PC-9 (cell line): ENCODE measurements at regions not wholly inside any gene's neighbourhood (a gene's known extent, or its start where the extent isn't known, plus 50 kb on each side); places are given as distances from the start of the nearest gene placed in this dataset.

Experiments
- BruUV-seq: library from RNA; stranded (reverse); fragments of 400-500 nt; replicated peaks from 2 replicates; lab custom pipeline; 2021; lab: Mats Ljungman, UMichigan
- CTCF ChIA-PET: fragments of 300-600 bp; sonication (Branson Sonifier 250); formaldehyde crosslinking; loops from one replicate; lab custom pipeline; 2022; ENCODE audit warnings: antibody characterized with exemption; lab: Charles Lee
- POLR2A ChIA-PET: fragments of 300-600 bp; sonication (Branson Sonifier 250); formaldehyde crosslinking; loops from one replicate; lab custom pipeline; 2022; ENCODE audit warnings: antibody characterized with exemption; ENCODE audit not compliant: unreplicated experiment; lab: Charles Lee
- DNase-seq, 2 experiments: peaks; one replicate each; pipeline versions ENCODE4 v3.0.0 to v3.0.0-alpha.2; 2015 to 2022; ENCODE audit warnings: mixed read lengths in 1 of 2
- H2AFZ ChIP-seq: fragments of 200-600 bp; sonication (generic); 2 replicates; pipeline ENCODE4 v1.8.1; 2017; ENCODE audit warnings: antibody characterized with exemption
- H3F3A ChIP-seq: fragments of 200-600 bp; sonication (generic); 2 replicates; pipeline ENCODE4 v1.8.1; 2017; ENCODE audit warnings: antibody characterized with exemption, mild to moderate bottlenecking, low read depth; ENCODE audit not compliant: insufficient read depth
- H3K27ac ChIP-seq: fragments of 200-600 bp; sonication (generic); 2 replicates; pipeline ENCODE4 v1.6.1; 2016; ENCODE audit warnings: mixed run types
- H3K27me3 ChIP-seq: fragments of 200-600 bp; sonication (generic); 2 replicates; pipeline ENCODE4 v1.6.1; 2016; ENCODE audit warnings: low read depth, mixed run types; ENCODE audit not compliant: insufficient read depth
- H3K36me3 ChIP-seq: fragments of 200-600 bp; sonication (generic); 2 replicates; pipeline ENCODE4 v1.6.1; 2016; ENCODE audit warnings: low read depth, mixed run types
- H3K4me1 ChIP-seq: fragments of 200-600 bp; sonication (generic); replicated peaks from 2 replicates; pipeline ENCODE4 v1.6.1; 2016; ENCODE audit warnings: mixed run types; ENCODE audit not compliant: insufficient read depth
- H3K4me2 ChIP-seq: fragments of 200-600 bp; sonication (generic); 2 replicates; pipeline ENCODE4 v1.6.1; 2017; ENCODE audit warnings: mixed run types
- H3K4me3 ChIP-seq: fragments of 200-600 bp; sonication (generic); 2 replicates; pipeline ENCODE4 v1.6.1; 2016; ENCODE audit warnings: mixed run types
- H3K79me2 ChIP-seq: fragments of 200-600 bp; sonication (generic); 2 replicates; pipeline ENCODE4 v1.6.1; 2017; ENCODE audit warnings: low read depth, mixed run types
- H3K9me2 ChIP-seq: fragments of 200-600 bp; sonication (generic); 2 replicates; pipeline ENCODE4 v1.8.1; 2017; ENCODE audit warnings: mild to moderate bottlenecking; ENCODE audit not compliant: insufficient read depth
- H3K9me3 ChIP-seq: fragments of 200-600 bp; sonication (generic); 2 replicates; pipeline ENCODE4 v1.8.1; 2016; ENCODE audit warnings: low read depth; ENCODE audit not compliant: insufficient read depth
- H4K20me1 ChIP-seq: fragments of 200-600 bp; sonication (generic); 2 replicates; pipeline ENCODE4 v1.8.1; 2017; ENCODE audit not compliant: insufficient read depth
- EZH2 ChIP-seq: fragments of 200-600 bp; sonication (generic); IDR thresholded peaks from 2 replicates; pipeline ENCODE4 v1.8.0; 2017; ENCODE audit warnings: antibody characterized with exemption, low read depth
- intact Hi-C: fragments of 100-400 bp; cut with micrococcal nuclease; formaldehyde crosslinking; loops from one replicate; pipeline ENCODE4 v1.10.0; 2022; ENCODE audit not compliant: unreplicated experiment
- TF ChIP-seq, protein P1 (sequence below): fragments of 200-600 bp; sonication (generic); conservative IDR thresholded peaks from 2 replicates; pipeline ENCODE4 v1.6.1; 2017; ENCODE audit warnings: mixed run types, antibody characterized with exemption, mild to moderate bottlenecking, moderate library complexity

DNA sequence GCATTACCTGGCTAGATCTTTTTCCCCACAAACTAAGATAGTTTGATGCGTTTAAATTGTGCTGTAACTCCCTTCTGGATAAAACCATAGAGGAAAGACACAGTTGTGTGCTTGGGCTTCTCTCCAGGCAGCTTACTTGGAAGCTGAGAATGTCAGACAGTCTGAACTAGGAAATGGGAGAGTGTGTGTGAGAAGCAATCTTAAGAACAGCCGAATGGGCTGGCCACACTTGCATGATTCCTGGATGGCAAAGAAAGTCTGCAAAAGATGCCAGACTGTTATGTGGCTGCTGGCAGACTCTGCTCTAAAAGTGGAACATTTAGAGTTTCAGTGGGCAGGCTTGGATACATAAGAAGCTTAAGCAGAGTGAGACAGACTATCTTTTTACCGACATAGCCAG is 384.3 kb upstream of the PSMD7 start:
- Histone ChIP-seq H3K4me2 (no peak overlapping the region), H3F3A (no peaks in the 10 kb centered on the region), H3K27me3 (peaks cover 38% of the 10 kb centered on the region), H2AFZ (no peak overlapping the region), H4K20me1 (no peaks in the 10 kb centered on the region), H3K36me3 (no peaks in the 10 kb centered on the region), H3K4me1 (no peaks in the 10 kb centered on the region), H3K4me3 (no peak overlapping the region), H3K9me3 (no peaks in the 10 kb centered on the region), H3K79me2 (no peaks in the 10 kb centered on the region), H3K9me2 (no peaks in the 10 kb centered on the region), H3K27ac (no peak overlapping the region)
- no peak for DNase-seq
- POLR2A ChIA-PET, result no interaction called here
- TF ChIP-seq, protein P1, sequence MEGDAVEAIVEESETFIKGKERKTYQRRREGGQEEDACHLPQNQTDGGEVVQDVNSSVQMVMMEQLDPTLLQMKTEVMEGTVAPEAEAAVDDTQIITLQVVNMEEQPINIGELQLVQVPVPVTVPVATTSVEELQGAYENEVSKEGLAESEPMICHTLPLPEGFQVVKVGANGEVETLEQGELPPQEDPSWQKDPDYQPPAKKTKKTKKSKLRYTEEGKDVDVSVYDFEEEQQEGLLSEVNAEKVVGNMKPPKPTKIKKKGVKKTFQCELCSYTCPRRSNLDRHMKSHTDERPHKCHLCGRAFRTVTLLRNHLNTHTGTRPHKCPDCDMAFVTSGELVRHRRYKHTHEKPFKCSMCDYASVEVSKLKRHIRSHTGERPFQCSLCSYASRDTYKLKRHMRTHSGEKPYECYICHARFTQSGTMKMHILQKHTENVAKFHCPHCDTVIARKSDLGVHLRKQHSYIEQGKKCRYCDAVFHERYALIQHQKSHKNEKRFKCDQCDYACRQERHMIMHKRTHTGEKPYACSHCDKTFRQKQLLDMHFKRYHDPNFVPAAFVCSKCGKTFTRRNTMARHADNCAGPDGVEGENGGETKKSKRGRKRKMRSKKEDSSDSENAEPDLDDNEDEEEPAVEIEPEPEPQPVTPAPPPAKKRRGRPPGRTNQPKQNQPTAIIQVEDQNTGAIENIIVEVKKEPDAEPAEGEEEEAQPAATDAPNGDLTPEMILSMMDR, result no peak
- intact Hi-C loops, result no loop called here
- BruUV-seq, result no TSS peak
- CTCF ChIA-PET, result no interaction called here

GRCh38 chr16:73909529-73910035 is 387.0 kb upstream of the PSMD7 start:
- no peak for DNase-seq
- no peak overlapping the region for H3K27ac ChIP-seq
- peaks cover 23% of the 10 kb centered on the region for H3K27me3 ChIP-seq
- H3K4me1 ChIP-seq, result no peaks in the 10 kb centered on the region
- no peaks in the 10 kb centered on the region for H3K36me3 ChIP-seq
- no peaks in the 10 kb centered on the region for H3K79me2 ChIP-seq
- no peaks in the 10 kb centered on the region for H3F3A ChIP-seq
- H3K4me2 ChIP-seq, result no peak overlapping the region
- no peaks in the 10 kb centered on the region for H4K20me1 ChIP-seq
- no peak overlapping the region for H2AFZ ChIP-seq
- no TSS peak for BruUV-seq
- ChIA-PET POLR2A (no interaction called here), CTCF (no interaction called here)
- H3K4me3 ChIP-seq, result no peak overlapping the region
- intact Hi-C loops, result no loop called here
- TF ChIP-seq, protein P1, result no peak
- TF ChIP-seq EZH2, result no peak
- no peaks in the 10 kb centered on the region for H3K9me2 ChIP-seq
- H3K9me3 ChIP-seq, result no peaks in the 10 kb centered on the region

- CTCF ChIA-PET, result no interaction called here
Measured at GRCh38 chr16:73891129-73891542, 405.5 kb upstream of the PSMD7 start.

More at GRCh38 chr16:73891129-73891542, 405.5 kb upstream of the PSMD7 start:
- H3K79me2 ChIP-seq, result no peaks in the 10 kb centered on the region
- intact Hi-C loops, result no loop called here
- no peak overlapping the region for H3K4me3 ChIP-seq
- peaks cover 60% of the 10 kb centered on the region for H3K27me3 ChIP-seq
- no peak overlapping the region for H2AFZ ChIP-seq
- H3K4me2 ChIP-seq, result no peak overlapping the region
- TF ChIP-seq EZH2, result no peak
- TF ChIP-seq, protein P1, result no peak
- H3K27ac ChIP-seq, result no peak overlapping the region
- POLR2A ChIA-PET, result no interaction called here
- BruUV-seq, result no TSS peak
- no peaks in the 10 kb centered on the region for H3F3A ChIP-seq
- no peaks in the 10 kb centered on the region for H3K9me2 ChIP-seq
- no peaks in the 10 kb centered on the region for H4K20me1 ChIP-seq
- no peaks in the 10 kb centered on the region for H3K4me1 ChIP-seq
- no peaks in the 10 kb centered on the region for H3K9me3 ChIP-seq
- DNase-seq, result no peak
- H3K36me3 ChIP-seq, result no peaks in the 10 kb centered on the region
